WERI-Rb-1 (cell line): ENCODE measurements at regions not wholly inside any gene's neighbourhood (a gene's known extent, or its start where the extent isn't known, plus 50 kb on each side); places are given as distances from the start of the nearest gene placed in this dataset.

Experiments used
- DNase-seq: peaks from one replicate; pipeline ENCODE4 v3.0.0-alpha.2; 2020
- H3K27ac ChIP-seq: fragments of 250-450 bp; sonication (Bioruptor Pico); 2 replicates; pipeline ENCODE4 v1.5.1; 2020; ENCODE audit warnings: mild to moderate bottlenecking, moderate library complexity
- H3K27me3 ChIP-seq: fragments of 250-450 bp; sonication (Bioruptor Pico); 2 replicates; pipeline ENCODE4 v1.5.1; 2021; ENCODE audit warnings: mild to moderate bottlenecking, low read depth, moderate library complexity; ENCODE audit not compliant: insufficient read depth, severe bottlenecking
- H3K36me3 ChIP-seq: fragments of 250-450 bp; sonication (Bioruptor Pico); 2 replicates; pipeline ENCODE4 v1.5.1; 2020; ENCODE audit warnings: mild to moderate bottlenecking, moderate library complexity
- H3K4me3 ChIP-seq: 2 replicates; pipeline ENCODE4 v1.5.1; 2011; ENCODE audit warnings: low read depth, mild to moderate bottlenecking, control low read depth, low read length
- H3K9me3 ChIP-seq: fragments of 250-450 bp; sonication (Bioruptor Pico); 2 replicates; pipeline ENCODE4 v1.5.1; 2021; ENCODE audit warnings: mild to moderate bottlenecking, moderate library complexity; ENCODE audit not compliant: severe bottlenecking
- TF ChIP-seq, protein P1 (sequence below): IDR thresholded peaks from 2 replicates; pipeline ENCODE4 v1.5.1; 2011; ENCODE audit warnings: low read depth, mild to moderate bottlenecking, control low read depth, inconsistent platforms, low read length

DNA sequence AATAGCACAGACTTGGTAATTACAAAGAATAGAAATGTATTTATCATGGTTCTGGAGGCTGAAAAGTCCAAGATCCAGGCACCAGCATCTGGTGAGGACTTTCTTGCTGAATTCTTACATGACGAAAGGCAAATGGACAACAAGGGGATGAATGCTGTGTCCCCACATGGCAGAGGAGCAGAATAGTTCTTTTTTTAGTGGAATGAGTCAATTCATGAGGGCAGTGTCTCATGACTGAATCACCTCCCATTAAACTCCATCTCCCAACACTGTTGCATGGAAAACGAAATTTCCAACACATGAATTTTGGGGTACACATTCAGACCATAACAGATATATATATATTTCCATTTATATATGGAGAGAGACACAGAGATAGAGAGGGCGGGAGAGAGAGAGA is 628.3 kb downstream of the TRIML1 start:
- TF ChIP-seq, protein P1, sequence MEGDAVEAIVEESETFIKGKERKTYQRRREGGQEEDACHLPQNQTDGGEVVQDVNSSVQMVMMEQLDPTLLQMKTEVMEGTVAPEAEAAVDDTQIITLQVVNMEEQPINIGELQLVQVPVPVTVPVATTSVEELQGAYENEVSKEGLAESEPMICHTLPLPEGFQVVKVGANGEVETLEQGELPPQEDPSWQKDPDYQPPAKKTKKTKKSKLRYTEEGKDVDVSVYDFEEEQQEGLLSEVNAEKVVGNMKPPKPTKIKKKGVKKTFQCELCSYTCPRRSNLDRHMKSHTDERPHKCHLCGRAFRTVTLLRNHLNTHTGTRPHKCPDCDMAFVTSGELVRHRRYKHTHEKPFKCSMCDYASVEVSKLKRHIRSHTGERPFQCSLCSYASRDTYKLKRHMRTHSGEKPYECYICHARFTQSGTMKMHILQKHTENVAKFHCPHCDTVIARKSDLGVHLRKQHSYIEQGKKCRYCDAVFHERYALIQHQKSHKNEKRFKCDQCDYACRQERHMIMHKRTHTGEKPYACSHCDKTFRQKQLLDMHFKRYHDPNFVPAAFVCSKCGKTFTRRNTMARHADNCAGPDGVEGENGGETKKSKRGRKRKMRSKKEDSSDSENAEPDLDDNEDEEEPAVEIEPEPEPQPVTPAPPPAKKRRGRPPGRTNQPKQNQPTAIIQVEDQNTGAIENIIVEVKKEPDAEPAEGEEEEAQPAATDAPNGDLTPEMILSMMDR, result no peak
- no peak for DNase-seq
- no peak overlapping the region for H3K27ac ChIP-seq
- H3K9me3 ChIP-seq, result peaks cover 6% of the 10 kb centered on the region
- no peak overlapping the region for H3K4me3 ChIP-seq
- H3K27me3 ChIP-seq, result peaks cover 45% of the 10 kb centered on the region
- H3K36me3 ChIP-seq, result no peaks in the 10 kb centered on the region

GRCh38 chr4:188778905-188779304 is 639.7 kb downstream of the TRIML1 start:
- DNase-seq, result no peak
- Histone ChIP-seq H3K4me3 (no peak overlapping the region), H3K9me3 (no peaks in the 10 kb centered on the region), H3K27ac (no peak overlapping the region), H3K36me3 (no peaks in the 10 kb centered on the region), H3K27me3 (peaks cover 89% of the 10 kb centered on the region)
- TF ChIP-seq, protein P1, result no peak

GRCh38 chr4:188779581-188779980 is 640.3 kb downstream of the TRIML1 start:
- TF ChIP-seq, protein P1, result no peak
- H3K27ac ChIP-seq, result no peak overlapping the region
- peaks cover 87% of the 10 kb centered on the region for H3K27me3 ChIP-seq
- no peaks in the 10 kb centered on the region for H3K36me3 ChIP-seq
- no peak for DNase-seq
- H3K9me3 ChIP-seq, result no peaks in the 10 kb centered on the region
- no peak overlapping the region for H3K4me3 ChIP-seq

GRCh38 chr4:188780028-188780427 is 640.8 kb downstream of the TRIML1 start:
- DNase-seq, result no peak
- TF ChIP-seq, protein P1, result no peak
- H3K9me3 ChIP-seq, result no peaks in the 10 kb centered on the region

DNA sequence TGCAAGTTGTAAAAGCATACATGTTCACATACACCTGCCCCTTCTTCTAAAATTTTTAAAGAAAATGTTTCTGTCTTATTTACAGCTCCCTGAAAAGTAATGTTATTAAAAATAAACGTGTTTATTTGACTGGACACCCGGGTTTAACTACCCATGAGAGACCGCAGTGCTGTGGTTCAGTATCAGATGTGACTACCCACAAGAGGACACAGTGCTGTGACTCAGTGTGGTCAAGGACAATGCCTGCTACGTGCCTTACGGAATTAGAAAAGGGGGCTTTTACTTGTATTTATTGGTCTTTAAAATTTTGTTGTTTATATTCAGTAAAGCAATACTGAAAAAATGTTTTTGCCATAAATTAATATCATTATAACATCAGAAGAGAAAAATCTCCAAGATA is 641.4 kb downstream of the TRIML1 start:
- no peak overlapping the region for H3K4me3 ChIP-seq
- H3K27me3 ChIP-seq, result peaks cover 87% of the 10 kb centered on the region
- no peak for DNase-seq
- TF ChIP-seq, protein P1, result no peak
- H3K36me3 ChIP-seq, result no peaks in the 10 kb centered on the region
- no peaks in the 10 kb centered on the region for H3K9me3 ChIP-seq
- H3K27ac ChIP-seq, result no peak overlapping the region

More at GRCh38 chr4:188780028-188780427, 640.8 kb downstream of the TRIML1 start:
- Histone ChIP-seq H3K36me3 (no peaks in the 10 kb centered on the region), H3K4me3 (no peak overlapping the region), H3K27me3 (peaks cover 87% of the 10 kb centered on the region), H3K27ac (no peak overlapping the region)

DNA sequence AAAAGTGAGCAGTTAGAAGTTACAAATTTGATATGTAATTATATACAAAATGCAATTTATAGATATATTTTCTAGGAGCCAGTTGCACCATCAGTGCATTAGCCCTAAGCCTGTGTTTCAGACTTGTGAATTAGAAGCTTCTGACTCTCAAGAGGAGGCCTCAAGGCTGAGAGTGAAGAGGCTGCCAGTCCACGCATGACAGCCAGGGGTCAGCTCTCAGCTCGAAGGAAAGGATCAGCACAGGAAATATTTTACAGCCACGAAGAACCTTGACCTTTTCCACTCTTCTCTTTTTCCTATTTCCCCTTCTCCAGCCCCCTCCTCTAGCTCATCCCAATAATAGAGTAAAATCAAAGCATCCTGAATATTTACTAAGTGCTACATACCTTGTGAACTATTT is 642.4 kb downstream of the TRIML1 start:
- TF ChIP-seq, protein P1, result peak; percentile 35
- Histone ChIP-seq H3K27me3 (peaks cover 85% of the 10 kb centered on the region), H3K36me3 (no peaks in the 10 kb centered on the region), H3K9me3 (no peaks in the 10 kb centered on the region), H3K27ac (no peak overlapping the region), H3K4me3 (no peak overlapping the region)
- DNase-seq, result peak; percentile 19
